PFSK-1 (cell line): ENCODE measurements at regions not wholly inside any gene's neighbourhood (a gene's known extent, or its start where the extent isn't known, plus 50 kb on each side); places are given as distances from the start of the nearest gene placed in this dataset.

Source experiments
- POLR2AphosphoS5 ChIP-seq: IDR thresholded peaks from 2 replicates; pipeline ENCODE4 v1.6.1; 2012; ENCODE audit warnings: low read depth, mild to moderate bottlenecking, control low read depth, low read length, moderate library complexity
- SIN3A ChIP-seq: IDR thresholded peaks from 2 replicates; pipeline ENCODE4 v1.6.1; 2012; ENCODE audit warnings: mild to moderate bottlenecking, low read length, moderate library complexity, borderline replicate concordance; ENCODE audit not compliant: insufficient read depth
- TF ChIP-seq, protein P1 (sequence below), 2 experiments: IDR thresholded peaks; 2 replicates each; pipeline versions ENCODE4 v1.6.1 to v1.8.0; 2011 to 2012; ENCODE audit warnings: low read depth in 2 of 2, low read length in 2 of 2, control low read depth in 1 of 2, inconsistent platforms in 1 of 2, mild to moderate bottlenecking in 1 of 2, moderate library complexity in 1 of 2; ENCODE audit not compliant: insufficient read depth in 1 of 2

DNA sequence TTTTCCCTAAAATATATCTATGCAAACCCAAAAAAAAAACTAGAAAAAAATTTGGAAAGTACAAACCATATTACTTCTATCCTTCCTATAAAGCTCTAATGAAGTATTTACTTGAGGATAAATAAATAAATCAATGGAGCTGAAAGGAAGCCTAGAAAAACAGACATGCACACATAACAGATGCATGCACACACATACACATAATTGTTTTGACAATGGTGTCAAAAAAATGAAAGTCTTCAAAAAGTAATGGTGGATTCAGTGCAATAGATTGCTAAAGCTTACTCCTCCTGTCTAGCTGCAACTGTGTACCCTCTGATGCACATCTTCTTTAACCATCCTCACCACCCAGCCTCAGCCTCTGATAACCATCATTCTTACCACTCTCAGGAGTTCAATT lies 521.9 kb upstream of the RGS18 start:
- TF ChIP-seq POLR2AphosphoS5 (no peak), SIN3A (no peak)
- TF ChIP-seq, protein P1, sequence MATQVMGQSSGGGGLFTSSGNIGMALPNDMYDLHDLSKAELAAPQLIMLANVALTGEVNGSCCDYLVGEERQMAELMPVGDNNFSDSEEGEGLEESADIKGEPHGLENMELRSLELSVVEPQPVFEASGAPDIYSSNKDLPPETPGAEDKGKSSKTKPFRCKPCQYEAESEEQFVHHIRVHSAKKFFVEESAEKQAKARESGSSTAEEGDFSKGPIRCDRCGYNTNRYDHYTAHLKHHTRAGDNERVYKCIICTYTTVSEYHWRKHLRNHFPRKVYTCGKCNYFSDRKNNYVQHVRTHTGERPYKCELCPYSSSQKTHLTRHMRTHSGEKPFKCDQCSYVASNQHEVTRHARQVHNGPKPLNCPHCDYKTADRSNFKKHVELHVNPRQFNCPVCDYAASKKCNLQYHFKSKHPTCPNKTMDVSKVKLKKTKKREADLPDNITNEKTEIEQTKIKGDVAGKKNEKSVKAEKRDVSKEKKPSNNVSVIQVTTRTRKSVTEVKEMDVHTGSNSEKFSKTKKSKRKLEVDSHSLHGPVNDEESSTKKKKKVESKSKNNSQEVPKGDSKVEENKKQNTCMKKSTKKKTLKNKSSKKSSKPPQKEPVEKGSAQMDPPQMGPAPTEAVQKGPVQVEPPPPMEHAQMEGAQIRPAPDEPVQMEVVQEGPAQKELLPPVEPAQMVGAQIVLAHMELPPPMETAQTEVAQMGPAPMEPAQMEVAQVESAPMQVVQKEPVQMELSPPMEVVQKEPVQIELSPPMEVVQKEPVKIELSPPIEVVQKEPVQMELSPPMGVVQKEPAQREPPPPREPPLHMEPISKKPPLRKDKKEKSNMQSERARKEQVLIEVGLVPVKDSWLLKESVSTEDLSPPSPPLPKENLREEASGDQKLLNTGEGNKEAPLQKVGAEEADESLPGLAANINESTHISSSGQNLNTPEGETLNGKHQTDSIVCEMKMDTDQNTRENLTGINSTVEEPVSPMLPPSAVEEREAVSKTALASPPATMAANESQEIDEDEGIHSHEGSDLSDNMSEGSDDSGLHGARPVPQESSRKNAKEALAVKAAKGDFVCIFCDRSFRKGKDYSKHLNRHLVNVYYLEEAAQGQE (IDR thresholded peaks at IDR 0.05; ENCODE audit: insufficient read depth in 1 of 2, low read depth in 2 of 2, low read length in 2 of 2): no peak
